Gastroesophageal sphincter (tissue), 4 donors: ENCODE measurements at regions not wholly inside any gene's neighbourhood (a gene's known extent, or its start where the extent isn't known, plus 50 kb on each side); places are given as distances from the start of the nearest gene placed in this dataset.
"Not testable (repeated sequence)": the region's sequence is repeated elsewhere in the genome, so short reads cannot be mapped to it uniquely, and the experiment has no call there.

ENCODE experiments used
- ATAC-seq: fragments of 150-250 bp; one replicate; pipeline ENCODE4 v1.9.1; 2016; ENCODE audit warnings: mild to moderate bottlenecking, moderate library complexity
- H3K27ac ChIP-seq, 4 donors: fragments of 200-600 bp; sonication (generic) in 3 of 4; 1 replicate in 3 of 4; 2 replicates in 1 of 4; pipeline ENCODE4 v1.5.1; 2016 to 2019
- H3K27me3 ChIP-seq: fragments of 200-600 bp; sonication (generic); one replicate; pipeline ENCODE4 v1.5.1; 2019
- H3K36me3 ChIP-seq, 2 donors: fragments of 200-600 bp; sonication (generic); one replicate each; pipeline ENCODE4 v1.5.1; 2019; ENCODE audit warnings: control low read depth in 1 of 2
- H3K4me1 ChIP-seq, 3 donors: fragments of 200-600 bp; sonication (generic); 1 replicate in 2 of 3; 2 replicates in 1 of 3; pipeline ENCODE4 v1.5.1; 2016 to 2019; ENCODE audit warnings: control low read depth in 2 of 3
- H3K4me3 ChIP-seq, 2 donors: fragments of 200-600 bp; sonication (generic); one replicate each; pipeline ENCODE4 v1.5.1; 2019; ENCODE audit warnings: mild to moderate bottlenecking in 1 of 2, moderate library complexity in 1 of 2
- H3K9me3 ChIP-seq, 3 donors: fragments of 200-600 bp; sonication (generic); one replicate each; pipeline ENCODE4 v1.5.1; 2017 to 2019; ENCODE audit warnings: control low read depth in 2 of 3
- EP300 ChIP-seq: sonication (generic); formaldehyde crosslinking; IDR thresholded peaks from one replicate; pipeline ENCODE4 v1.6.1; 2017; ENCODE audit warnings: antibody characterized with exemption, mild to moderate bottlenecking
- POLR2A ChIP-seq, 2 donors: fragments of 450-650 bp; IDR thresholded peaks; one replicate each; pipeline ENCODE4 v1.6.1; 2017; ENCODE audit warnings: antibody characterized with exemption in 2 of 2, mild to moderate bottlenecking in 2 of 2, moderate library complexity in 1 of 2
- POLR2AphosphoS5 ChIP-seq: sonication (generic); formaldehyde crosslinking; IDR thresholded peaks from one replicate; pipeline ENCODE4 v1.6.1; 2017; ENCODE audit warnings: antibody characterized with exemption
- WGBS, 2 donors: methylation state at CpG; one replicate each; pipeline ENCODE4 v1.1.5; 2018; ENCODE audit warnings: low coverage in 1 of 2; 5-methylcytosine and 5-hydroxymethylcytosine counted together
- TF ChIP-seq, protein P1 (sequence below), 4 experiments: fragments of 200-600 bp in 2 of 4; fragments of 450-650 bp in 2 of 4; sonication (generic) in 1 of 4; IDR thresholded peaks; one replicate each; pipeline ENCODE4 v1.5.1; 2017 to 2019; ENCODE audit warnings: antibody characterized with exemption in 4 of 4, mild to moderate bottlenecking in 2 of 4, moderate library complexity in 2 of 4

- Histone ChIP-seq H3K4me3 (no peak overlapping the region), H3K4me1 (no peaks in the 10 kb centered on the region), H3K27ac (no peak overlapping the region), H3K9me3 (no peaks in the 10 kb centered on the region), H3K36me3 (no peaks in the 10 kb centered on the region), H3K27me3 (no peaks in the 10 kb centered on the region)
- ATAC-seq = no peak
- 27 to 34% methylated on average over 6 to 7 of the region's 10 CpGs for WGBS, 2 donors
- TF ChIP-seq EP300 (no peak), POLR2A (IDR thresholded peaks at IDR 0.05) (no peak), POLR2AphosphoS5 (no peak)
- TF ChIP-seq, protein P1, sequence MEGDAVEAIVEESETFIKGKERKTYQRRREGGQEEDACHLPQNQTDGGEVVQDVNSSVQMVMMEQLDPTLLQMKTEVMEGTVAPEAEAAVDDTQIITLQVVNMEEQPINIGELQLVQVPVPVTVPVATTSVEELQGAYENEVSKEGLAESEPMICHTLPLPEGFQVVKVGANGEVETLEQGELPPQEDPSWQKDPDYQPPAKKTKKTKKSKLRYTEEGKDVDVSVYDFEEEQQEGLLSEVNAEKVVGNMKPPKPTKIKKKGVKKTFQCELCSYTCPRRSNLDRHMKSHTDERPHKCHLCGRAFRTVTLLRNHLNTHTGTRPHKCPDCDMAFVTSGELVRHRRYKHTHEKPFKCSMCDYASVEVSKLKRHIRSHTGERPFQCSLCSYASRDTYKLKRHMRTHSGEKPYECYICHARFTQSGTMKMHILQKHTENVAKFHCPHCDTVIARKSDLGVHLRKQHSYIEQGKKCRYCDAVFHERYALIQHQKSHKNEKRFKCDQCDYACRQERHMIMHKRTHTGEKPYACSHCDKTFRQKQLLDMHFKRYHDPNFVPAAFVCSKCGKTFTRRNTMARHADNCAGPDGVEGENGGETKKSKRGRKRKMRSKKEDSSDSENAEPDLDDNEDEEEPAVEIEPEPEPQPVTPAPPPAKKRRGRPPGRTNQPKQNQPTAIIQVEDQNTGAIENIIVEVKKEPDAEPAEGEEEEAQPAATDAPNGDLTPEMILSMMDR (IDR thresholded peaks at IDR 0.05) = no peak
These were observed 128.3 kb downstream of the MAP3K7 start for GRCh38 chr6:90458353-90459224.

- ATAC-seq = no peak
- Histone ChIP-seq H3K36me3 (no peaks in the 10 kb centered on the region), H3K27me3 (no peaks in the 10 kb centered on the region), H3K4me1 (no peaks in the 10 kb centered on the region), H3K27ac (no peak overlapping the region), H3K4me3 (no peak overlapping the region), H3K9me3 (no peaks in the 10 kb centered on the region)
- WGBS, 2 donors = 85 to 95% methylated on average over 2 of the region's 2 CpGs
- TF ChIP-seq, protein P1 (IDR thresholded peaks at IDR 0.05) = no peak
- TF ChIP-seq POLR2A (IDR thresholded peaks at IDR 0.05) (no peak), POLR2AphosphoS5 (no peak), EP300 (no peak)
These were observed 129.0 kb downstream of the MAP3K7 start for GRCh38 chr6:90457867-90458259.

- 83 to 90% methylated on average over 11 to 19 of the region's 19 CpGs for WGBS, 2 donors
These were observed 129.6 kb downstream of the MAP3K7 start for GRCh38 chr6:90456997-90457866.

DNA sequence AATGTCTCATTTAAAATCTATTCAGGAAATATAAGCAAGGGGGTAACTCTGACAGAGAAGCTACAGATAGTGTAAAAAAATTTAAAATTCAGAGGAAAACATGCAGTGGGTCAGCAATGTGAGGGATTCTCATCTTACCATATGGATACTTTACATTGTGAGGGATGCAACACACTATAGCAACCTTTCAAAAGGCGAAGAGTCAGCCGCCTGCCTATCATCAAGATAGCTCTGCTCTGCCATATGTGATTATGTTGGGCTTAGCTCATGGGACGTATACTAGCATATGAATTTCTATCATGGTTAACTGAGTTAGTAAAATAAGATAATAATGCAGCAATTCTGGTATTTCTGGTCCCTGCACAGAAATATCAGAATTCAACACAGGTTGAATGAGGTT, 130.9 kb downstream of the MAP3K7 start:
- Histone ChIP-seq H3K36me3 (no peaks in the 10 kb centered on the region), H3K4me3 (no peak overlapping the region), H3K27me3 (no peaks in the 10 kb centered on the region), H3K27ac (no peak overlapping the region), H3K9me3 (no peaks in the 10 kb centered on the region), H3K4me1 (no peaks in the 10 kb centered on the region)
- TF ChIP-seq POLR2AphosphoS5 = no peak
- TF ChIP-seq, protein P1 (IDR thresholded peaks at IDR 0.05) = no peak
- TF ChIP-seq POLR2A (IDR thresholded peaks at IDR 0.05) = no peak
- no peak for TF ChIP-seq EP300
- WGBS, 2 donors = 63 to 66% methylated on average over 3 of the region's 3 CpGs
- no peak for ATAC-seq

More at GRCh38 chr6:90456997-90457866, 129.6 kb downstream of the MAP3K7 start:
- not testable (repeated sequence) for H3K36me3 ChIP-seq, ATAC-seq, H3K4me3 ChIP-seq, H3K27me3 ChIP-seq, H3K9me3 ChIP-seq, H3K4me1 ChIP-seq, H3K27ac ChIP-seq

GRCh38 chr6:90454836-90455427, 131.9 kb downstream of the MAP3K7 start:
- H3K9me3 ChIP-seq = no peaks in the 10 kb centered on the region
- no peak overlapping the region for H3K4me3 ChIP-seq
- ATAC-seq = no peak
- no peak overlapping the region for H3K27ac ChIP-seq
- H3K27me3 ChIP-seq = no peaks in the 10 kb centered on the region
- no peaks in the 10 kb centered on the region for H3K36me3 ChIP-seq
- TF ChIP-seq, protein P1 (IDR thresholded peaks at IDR 0.05) = no peak
- no peak for TF ChIP-seq POLR2AphosphoS5
- no peak for TF ChIP-seq EP300
- TF ChIP-seq POLR2A (IDR thresholded peaks at IDR 0.05) = no peak
- no peaks in the 10 kb centered on the region for H3K4me1 ChIP-seq
- 84 to 85% methylated on average over 7 of the region's 7 CpGs for WGBS, 2 donors
